ENCODE measurements at regions not wholly inside any gene's neighbourhood (a gene's known extent, or its start where the extent isn't known, plus 50 kb on each side); places are given as distances from the start of the nearest gene placed in this dataset.

- no peak overlapping the region for H3K4me3 ChIP-seq
- no peak overlapping the region for H3K27ac ChIP-seq
- no peaks in the 10 kb centered on the region for H3K36me3 ChIP-seq
- H3K4me1 ChIP-seq = no peaks in the 10 kb centered on the region
- intact Hi-C loops (cut with DNase I; ENCODE audit: low total_unique reads) = no loop called here
- TF ChIP-seq CTCF (IDR thresholded peaks at IDR 0.05) (no peak), POLR2A (IDR thresholded peaks at IDR 0.05) (no peak)
- H3K27me3 ChIP-seq = no peaks in the 10 kb centered on the region
- no peaks in the 10 kb centered on the region for H3K9me3 ChIP-seq
- no peak for DNase-seq
Observed at GRCh38 chr1:119228335-119229080, 88.1 kb upstream of the WARS2 start.

DNA sequence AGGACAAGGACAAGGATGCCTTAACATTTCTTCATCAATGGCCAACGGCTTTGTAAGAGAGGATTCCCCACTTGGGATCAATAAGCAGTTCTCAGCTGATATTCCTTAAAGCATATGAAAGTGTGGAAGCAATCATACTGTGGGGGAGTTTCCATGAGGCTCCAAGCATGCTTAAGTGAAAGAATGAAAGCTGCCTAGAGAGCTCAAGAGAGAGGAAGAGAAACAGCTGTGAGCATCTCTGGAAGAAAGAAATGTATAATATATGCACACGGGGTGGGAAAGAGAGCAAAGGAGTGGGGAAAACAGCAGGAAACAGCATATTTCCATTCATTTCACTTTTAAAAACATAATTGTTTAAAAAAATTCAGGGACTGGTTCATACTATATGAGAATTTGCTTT is 94.7 kb upstream of the WARS2 start:
- H3K36me3 ChIP-seq = no peaks in the 10 kb centered on the region
- intact Hi-C loops (cut with DNase I; ENCODE audit: low total_unique reads) = no loop called here
- H3K27me3 ChIP-seq = no peaks in the 10 kb centered on the region
- no peak overlapping the region for H3K4me3 ChIP-seq
- no peak for DNase-seq
- no peak for TF ChIP-seq CTCF (IDR thresholded peaks at IDR 0.05)
- TF ChIP-seq POLR2A (IDR thresholded peaks at IDR 0.05) = no peak
- H3K27ac ChIP-seq = no peak overlapping the region
- no peaks in the 10 kb centered on the region for H3K4me1 ChIP-seq
- H3K9me3 ChIP-seq = no peaks in the 10 kb centered on the region

DNA sequence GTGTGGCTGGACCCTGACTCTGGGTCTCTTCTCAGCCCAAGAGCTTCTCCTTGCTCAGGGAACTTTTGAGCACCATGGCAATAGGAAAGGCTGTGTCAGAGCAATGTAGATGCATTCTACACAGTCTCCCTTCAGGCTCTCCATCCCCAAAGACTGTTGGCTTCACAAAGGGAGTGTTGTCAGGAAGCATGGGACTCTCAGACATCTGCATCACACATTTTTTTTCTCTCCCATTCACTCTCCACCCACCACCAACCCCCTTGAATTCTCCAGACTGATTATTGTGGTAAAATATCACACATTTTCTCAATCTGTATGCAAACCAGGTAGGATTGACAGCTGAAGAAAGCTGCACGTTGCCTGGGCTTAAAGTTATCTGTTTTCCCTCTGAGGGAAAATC is 105.4 kb upstream of the WARS2 start:
- Histone ChIP-seq H3K27me3 (no peaks in the 10 kb centered on the region), H3K9me3 (no peaks in the 10 kb centered on the region), H3K4me3 (no peak overlapping the region), H3K27ac (no peak overlapping the region), H3K36me3 (no peaks in the 10 kb centered on the region), H3K4me1 (no peaks in the 10 kb centered on the region)
- TF ChIP-seq POLR2A (IDR thresholded peaks at IDR 0.05) = no peak
- TF ChIP-seq CTCF (IDR thresholded peaks at IDR 0.05) = no peak
- no peak for DNase-seq
- intact Hi-C loops (cut with DNase I; ENCODE audit: low total_unique reads) = no loop called here

- no peaks in the 10 kb centered on the region for H3K27me3 ChIP-seq
- no peak overlapping the region for H3K27ac ChIP-seq
- H3K4me1 ChIP-seq = no peaks in the 10 kb centered on the region
- intact Hi-C loops (cut with DNase I; ENCODE audit: low total_unique reads) = no loop called here
- no peaks in the 10 kb centered on the region for H3K36me3 ChIP-seq
- TF ChIP-seq POLR2A (IDR thresholded peaks at IDR 0.05) (no peak), CTCF (IDR thresholded peaks at IDR 0.05) (no peak)
- no peak overlapping the region for H3K4me3 ChIP-seq
- H3K9me3 ChIP-seq = no peaks in the 10 kb centered on the region
- DNase-seq = no peak
Observed at GRCh38 chr1:119249283-119249682, 108.8 kb upstream of the WARS2 start.

- no peak for DNase-seq
- Histone ChIP-seq H3K9me3 (no peaks in the 10 kb centered on the region), H3K36me3 (no peaks in the 10 kb centered on the region), H3K4me3 (no peak overlapping the region), H3K4me1 (no peaks in the 10 kb centered on the region), H3K27ac (no peak overlapping the region), H3K27me3 (no peaks in the 10 kb centered on the region)
- intact Hi-C loops (cut with DNase I; ENCODE audit: low total_unique reads) = no loop called here
- TF ChIP-seq POLR2A (IDR thresholded peaks at IDR 0.05) = no peak
- TF ChIP-seq CTCF (IDR thresholded peaks at IDR 0.05) = no peak
Observed at GRCh38 chr1:119250299-119250698, 109.8 kb upstream of the WARS2 start.
